Heart right ventricle (tissue), 16 donors: ENCODE measurements at regions not wholly inside any gene's neighbourhood (a gene's known extent, or its start where the extent isn't known, plus 50 kb on each side); places are given as distances from the start of the nearest gene placed in this dataset.
A peak's percentile ranks its signal among the peaks of the same experiment; 100 is the strongest.

ENCODE experiments used
- ATAC-seq, 8 donors: fragments of 200-7000 bp; cut with Tn5 transposase; one replicate each; pipeline ENCODE4 v1.9.1; 2020; ENCODE audit warnings: mild to moderate bottlenecking in 8 of 8, moderate library complexity in 8 of 8, moderate number of reproducible peaks in 1 of 8
- DNase-seq, 2 donors: peaks; one replicate each; pipeline ENCODE4 v3.0.0-alpha.2; 2020
- H3K27ac ChIP-seq, 10 donors: fragments of 200-600 bp; sonication (generic) in 2 of 10; one replicate each; pipeline versions ENCODE4 v1.5.0 to v1.8.0; 2020 to 2022; ENCODE audit warnings: mild to moderate bottlenecking in 3 of 10
- H3K27me3 ChIP-seq, 7 donors: fragments of 200-600 bp; one replicate each; pipeline ENCODE4 v1.8.0; 2021 to 2022; ENCODE audit warnings: mild to moderate bottlenecking in 2 of 7
- H3K36me3 ChIP-seq, 9 donors: fragments of 200-600 bp; sonication (generic) in 1 of 9; one replicate each; pipeline versions ENCODE4 v1.5.0 to v1.8.0; 2020 to 2022; ENCODE audit warnings: mild to moderate bottlenecking in 2 of 9
- H3K4me1 ChIP-seq, 9 donors: fragments of 200-600 bp; sonication (generic) in 1 of 9; one replicate each; pipeline versions ENCODE4 v1.5.0 to v1.8.0; 2020 to 2022; ENCODE audit warnings: mild to moderate bottlenecking in 4 of 9
- H3K4me3 ChIP-seq, 10 donors: fragments of 200-600 bp; sonication (generic) in 2 of 10; one replicate each; pipeline versions ENCODE4 v1.5.0 to v1.8.0; 2020 to 2022; ENCODE audit warnings: mild to moderate bottlenecking in 7 of 10, moderate library complexity in 2 of 10
- H3K9me3 ChIP-seq, 11 donors: fragments of 200-600 bp in 10 of 11; sonication (generic) in 2 of 11; one replicate each; pipeline versions ENCODE4 v1.5.0 to v1.8.0; 2013 to 2022; ENCODE audit warnings: mild to moderate bottlenecking in 2 of 11, control low read depth in 1 of 11, moderate library complexity in 1 of 11
- CTCF ChIP-seq, 9 donors: fragments of 200-600 bp; sonication (generic) in 2 of 9; IDR thresholded peaks; one replicate each; pipeline versions ENCODE4 v1.5.0 to v1.8.0; 2021 to 2022; ENCODE audit warnings: antibody characterized with exemption in 9 of 9, mild to moderate bottlenecking in 5 of 9, moderate library complexity in 1 of 9
- WGBS, 2 donors: extraction: QIAGEN DNeasy Blood & Tissue Kit; methylation state at CpG; one replicate each; pipeline ENCODE4 v1.1.7; 2013; ENCODE audit warnings: inconsistent platforms in 1 of 2; 5-methylcytosine and 5-hydroxymethylcytosine counted together
- intact Hi-C, 10 donors: fragments of 100-400 bp; cut with DNase I; formaldehyde crosslinking; loops; one replicate each; pipeline versions ENCODE4 v1.11.1 to v1.14.2; 2022
- donor health status: Arrhythmogenic right ventricular cardiomyopathy.
- donor health status: ischemic (EF 13 %, LVEDD 7.1; RV severe dilation, severe dysfunction).
- donor health status: healthy with polysubstance abuse.
- donor health status: DM: no; HTN: yes; CAD: no.
- donor health status: DM: no; HTN: no; CAD: no.
- donor health status: ischemic (EF 25% LVEDD 6.9; RV normal size, moderate dysfunction).
- donor health status: ischemic (EF 25% LVEDD 5.7; RV mildly dilated, moderate dysfunction).
- donor health status: healthy.
- donor health status: DM: yes; HTN: yes; CAD: no.
- donor health status: Ischemic cardiomyopathy.
- donor health status: ischemic (EF 35%, LVEDD 5.7; RV mildly dilated, moderate dysfunction).
- donor health status: nonischemic (EF 11% LVEDD 7.7; RV severe dilation, severe dysfunction).
- donor health status: DM: yes; HTN: yes; CAD: no.
- donor health status: PGD.
- donor health status: ischemic (EF 29% LVEDD 5.4; RV normal size, mild dysfunction).
- donor health status: nonischemic (EF 23%, LVEDD 6.1; RV moderate dilation, normal function).

- TF ChIP-seq CTCF (IDR thresholded peaks at IDR 0.05), result no peak
- Histone ChIP-seq H3K4me3 (no peak overlapping the region), H3K4me1 (peaks cover 0 to 24% (median 0%) of the 10 kb centered on the region in 9 donors), H3K27me3 (no peaks in the 10 kb centered on the region), H3K36me3 (no peaks in the 10 kb centered on the region), H3K27ac (peak overlapping the region in 3 of 10 donors; percentile 2 to 68 (median 50)), H3K9me3 (no peaks in the 10 kb centered on the region)
- 74 to 78% methylated on average over 8 of the region's 8 CpGs for WGBS, 2 donors
- intact Hi-C loops, result no loop called here
- ATAC-seq (no peak), DNase-seq (no peak)
Measured at GRCh38 chr4:108529984-108530905, 90.1 kb upstream of the RPL34 start.

GRCh38 chr4:108529102-108529501, 91.3 kb upstream of the RPL34 start:
- TF ChIP-seq CTCF (IDR thresholded peaks at IDR 0.05), result no peak
- H3K27me3 ChIP-seq, result no peaks in the 10 kb centered on the region
- WGBS, 2 donors, result 61 to 63% methylated on average over 1 of the region's 1 CpG

GRCh38 chr4:108527723-108528122, 92.7 kb upstream of the RPL34 start:
- 66 to 74% methylated on average over 2 of the region's 2 CpGs for WGBS, 2 donors
- no peak for TF ChIP-seq CTCF (IDR thresholded peaks at IDR 0.05)
- intact Hi-C loops, result no loop called here

More at GRCh38 chr4:108529102-108529501, 91.3 kb upstream of the RPL34 start:
- H3K36me3 ChIP-seq, result no peaks in the 10 kb centered on the region
- intact Hi-C loops, result no loop called here
- peak overlapping the region in 1 of 10 donors; percentile 5 for H3K27ac ChIP-seq
- no peak for DNase-seq
- H3K4me3 ChIP-seq, result no peak overlapping the region
- H3K9me3 ChIP-seq, result no peaks in the 10 kb centered on the region
- no peak for ATAC-seq
- H3K4me1 ChIP-seq, result peaks cover 0 to 19% (median 0%) of the 10 kb centered on the region in 9 donors

GRCh38 chr4:108520807-108521206, 99.6 kb upstream of the RPL34 start:
- peaks cover 0 to 8% (median 0%) of the 10 kb centered on the region in 9 donors for H3K4me1 ChIP-seq
- no peaks in the 10 kb centered on the region for H3K9me3 ChIP-seq
- no peak overlapping the region for H3K27ac ChIP-seq
- peaks cover 0 to 10% (median 0%) of the 10 kb centered on the region in 7 donors for H3K27me3 ChIP-seq
- ATAC-seq (no peak), DNase-seq (no peak)
- no peak overlapping the region for H3K4me3 ChIP-seq
- no peaks in the 10 kb centered on the region for H3K36me3 ChIP-seq
- WGBS, 2 donors, result 88 to 96% methylated on average over 1 of the region's 1 CpG
- intact Hi-C loops, result no loop called here
- no peak for TF ChIP-seq CTCF (IDR thresholded peaks at IDR 0.05)

More at GRCh38 chr4:108527723-108528122, 92.7 kb upstream of the RPL34 start:
- ATAC-seq (no peak), DNase-seq (no peak)
- Histone ChIP-seq H3K9me3 (no peaks in the 10 kb centered on the region), H3K4me3 (no peak overlapping the region), H3K27ac (no peak overlapping the region), H3K27me3 (no peaks in the 10 kb centered on the region), H3K36me3 (no peaks in the 10 kb centered on the region), H3K4me1 (peaks cover 0 to 19% (median 0%) of the 10 kb centered on the region in 9 donors)
